HG03097 (cell line): ENCODE measurements at regions not wholly inside any gene's neighbourhood (a gene's known extent, or its start where the extent isn't known, plus 50 kb on each side); places are given as distances from the start of the nearest gene placed in this dataset.
"Not testable (repeated sequence)": the region's sequence is repeated elsewhere in the genome, so short reads cannot be mapped to it uniquely, and the experiment has no call there.

Experiments used
- ATAC-seq: cut with Tn5 transposase; IDR thresholded peaks from one replicate; pipeline ENCODE4 v1.9.1; 2021; ENCODE audit not compliant: unreplicated experiment, low FRiP score

DNA sequence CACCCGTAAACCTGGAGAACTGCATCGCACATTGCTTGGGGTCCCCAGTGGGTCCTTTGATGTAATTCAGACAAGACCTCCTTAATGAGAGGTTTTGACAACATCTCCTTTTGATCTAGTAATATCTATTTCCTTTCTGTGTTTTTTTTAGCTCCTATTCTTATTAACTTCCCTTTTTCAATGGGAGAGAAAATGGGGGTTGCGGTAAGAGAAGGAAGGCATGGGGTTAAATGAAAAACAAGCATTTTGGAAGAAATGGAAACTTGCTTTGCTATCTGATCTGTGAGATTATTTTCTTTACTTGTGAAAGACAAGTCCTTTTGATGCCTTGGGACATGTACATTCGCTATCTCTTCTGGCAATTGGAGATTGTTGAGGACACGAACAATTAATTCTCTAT is 418.6 kb upstream of the MAN1A1 start:
- no peak for ATAC-seq

DNA sequence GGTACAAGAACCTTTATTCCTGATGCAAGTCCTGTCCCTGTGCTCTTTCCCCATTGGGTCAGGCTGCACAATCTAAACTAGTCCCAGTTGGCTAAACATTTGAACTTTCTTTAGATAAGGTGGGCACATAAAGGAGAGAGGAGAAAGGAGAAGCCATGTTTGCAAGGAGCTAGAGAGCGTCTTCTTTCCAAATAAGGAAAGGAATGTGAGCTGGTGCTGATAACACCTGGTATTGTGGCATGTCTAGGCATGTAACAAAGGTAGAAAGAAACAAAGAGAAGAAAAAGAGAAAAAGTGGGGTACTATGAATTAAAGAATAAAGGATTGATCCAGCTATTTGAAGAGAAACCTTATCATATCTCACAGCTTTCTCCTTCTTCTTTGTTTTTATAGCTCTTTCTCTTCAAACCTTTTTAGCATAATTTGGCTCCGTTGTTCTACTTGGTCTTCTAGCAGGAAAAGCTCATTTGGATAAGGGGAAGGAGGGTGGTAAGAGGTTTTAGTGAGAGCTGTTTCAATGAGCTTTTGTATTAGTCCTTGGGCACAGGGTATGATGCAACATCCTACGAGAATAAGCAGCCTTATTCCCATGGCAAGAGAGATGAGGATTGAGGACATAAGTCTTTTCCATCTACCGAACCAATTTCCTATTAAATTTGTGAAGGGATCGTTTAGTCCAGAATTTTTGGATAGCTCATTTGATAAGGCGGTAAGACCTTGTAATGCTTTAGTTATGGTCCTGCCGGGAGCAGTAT is 415.5 kb upstream of the MAN1A1 start:
- ATAC-seq, result no peak

DNA sequence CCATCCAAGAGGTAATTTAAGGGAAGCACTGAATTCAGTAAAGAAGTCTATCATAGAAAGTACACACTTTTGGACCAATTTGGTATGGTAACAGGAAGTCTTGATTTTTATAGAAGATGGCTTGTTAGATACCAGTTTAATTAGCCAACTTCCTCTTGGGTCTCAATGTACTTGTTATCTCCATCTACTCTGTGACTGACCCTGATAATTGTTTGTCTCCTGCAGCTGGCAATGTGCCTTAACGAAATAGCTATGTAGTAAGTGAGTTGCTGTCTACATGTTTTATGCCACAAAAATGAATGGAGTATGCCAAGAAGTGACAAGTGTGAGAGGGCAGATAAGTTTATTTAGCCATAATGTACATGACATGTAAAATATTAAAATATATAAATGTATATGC is 410.5 kb upstream of the MAN1A1 start:
- no peak for ATAC-seq

DNA sequence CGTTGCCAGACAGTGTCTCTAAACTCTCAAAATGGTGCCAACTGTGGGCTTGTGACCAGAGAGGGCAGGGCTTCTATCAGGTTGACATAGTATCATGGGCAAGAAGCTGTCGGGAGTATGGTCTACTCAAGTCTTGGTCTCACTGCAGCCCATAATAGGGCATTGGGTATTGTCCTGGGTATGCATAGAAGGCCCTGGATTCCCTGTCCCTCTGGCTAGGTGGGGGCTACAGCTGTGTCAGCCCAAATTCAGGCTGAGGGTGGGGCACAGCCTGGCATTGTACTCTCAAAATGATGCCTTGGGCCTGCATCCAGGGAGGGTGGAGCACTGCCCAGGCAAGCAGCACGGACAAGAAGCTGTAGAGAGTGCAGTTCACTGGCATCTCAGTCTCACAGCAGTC is 408.8 kb upstream of the MAN1A1 start:
- no peak for ATAC-seq

DNA sequence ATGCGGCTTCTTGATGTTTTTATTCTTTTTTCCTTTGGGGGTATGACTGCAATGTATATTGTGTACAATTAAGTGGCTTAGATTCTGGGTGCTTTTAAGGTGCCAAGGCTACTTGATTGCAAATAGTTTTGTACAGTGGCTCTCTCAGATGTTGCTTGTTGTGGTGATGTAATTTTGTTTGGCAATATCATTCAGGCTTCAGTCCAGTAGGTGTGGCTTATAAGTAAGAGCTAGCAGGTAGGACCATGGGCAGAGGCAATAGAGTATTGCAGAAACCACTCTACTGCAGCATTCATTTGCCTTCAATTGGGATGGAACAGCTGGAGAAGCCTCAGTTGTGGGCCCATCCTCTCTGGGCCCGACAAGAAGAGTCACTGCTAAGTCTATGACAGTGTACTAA is 407.9 kb upstream of the MAN1A1 start:
- no peak for ATAC-seq

DNA sequence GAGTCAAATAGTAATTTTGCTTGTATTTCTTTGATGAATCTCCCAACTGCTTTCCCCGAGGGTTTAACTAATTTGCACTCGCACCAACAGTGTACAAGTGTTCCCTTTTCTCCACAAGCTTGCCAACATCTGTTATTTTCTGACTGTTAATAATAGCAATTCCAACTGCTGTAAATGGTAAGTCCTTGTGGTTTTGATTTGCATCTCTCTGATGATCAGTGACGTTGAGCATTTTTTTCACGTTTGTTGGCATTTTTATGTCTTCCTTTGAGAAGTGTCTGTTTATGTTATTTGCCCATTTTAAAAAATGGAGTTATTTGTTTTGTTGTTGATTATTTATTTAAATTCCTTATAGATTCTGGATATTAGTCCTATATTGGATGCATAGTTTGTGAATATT is 399.8 kb upstream of the MAN1A1 start:
- ATAC-seq, result no peak

DNA sequence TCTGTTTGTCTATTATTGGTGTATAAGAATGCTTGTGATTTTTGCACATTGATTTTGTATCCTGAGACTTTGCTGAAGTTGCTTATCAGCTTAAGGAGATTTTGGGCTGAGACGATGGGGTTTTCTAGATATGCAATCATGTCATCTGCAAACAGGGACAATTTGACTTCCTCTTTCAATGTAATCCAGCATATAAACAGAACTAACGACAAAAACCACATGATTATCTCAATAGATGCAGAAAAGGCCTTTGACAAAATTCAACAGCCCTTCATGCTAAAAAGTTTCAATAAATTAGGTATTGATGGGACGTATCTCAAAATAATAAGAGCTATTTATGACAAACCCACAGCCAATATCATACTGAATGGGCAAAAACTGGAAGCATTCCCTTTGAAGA is 399.0 kb upstream of the MAN1A1 start:
- ATAC-seq, result not testable (repeated sequence)

DNA sequence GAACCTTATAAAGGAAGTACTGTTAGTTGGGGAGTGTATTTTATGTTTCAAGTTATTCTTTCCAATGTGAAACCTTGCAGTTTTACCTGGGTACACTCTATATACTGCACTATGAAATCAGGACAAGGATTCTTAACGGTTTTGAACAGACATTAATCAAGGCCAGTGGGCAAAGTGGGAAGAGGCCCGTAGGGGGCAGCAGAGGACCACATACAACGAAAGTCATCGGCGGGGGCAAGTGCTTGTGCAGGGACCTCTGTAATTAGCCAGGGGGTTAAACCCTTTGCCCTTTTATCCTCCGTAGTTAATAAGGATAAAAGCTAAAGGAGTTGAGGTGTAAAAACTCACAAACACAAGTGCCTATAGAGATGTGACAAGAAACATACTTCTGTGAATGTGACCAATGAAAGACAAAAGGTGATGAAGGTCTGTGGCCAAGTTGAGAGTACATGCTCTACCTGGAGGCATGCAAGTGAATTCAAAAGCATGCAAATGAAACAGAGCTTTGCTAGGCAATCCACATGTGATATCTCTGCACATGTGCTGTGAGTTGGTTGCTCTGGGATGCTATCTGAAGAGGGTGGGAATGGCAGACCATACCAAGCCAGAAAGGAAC is 392.7 kb upstream of the MAN1A1 start:
- peak; percentile 89 for ATAC-seq

DNA sequence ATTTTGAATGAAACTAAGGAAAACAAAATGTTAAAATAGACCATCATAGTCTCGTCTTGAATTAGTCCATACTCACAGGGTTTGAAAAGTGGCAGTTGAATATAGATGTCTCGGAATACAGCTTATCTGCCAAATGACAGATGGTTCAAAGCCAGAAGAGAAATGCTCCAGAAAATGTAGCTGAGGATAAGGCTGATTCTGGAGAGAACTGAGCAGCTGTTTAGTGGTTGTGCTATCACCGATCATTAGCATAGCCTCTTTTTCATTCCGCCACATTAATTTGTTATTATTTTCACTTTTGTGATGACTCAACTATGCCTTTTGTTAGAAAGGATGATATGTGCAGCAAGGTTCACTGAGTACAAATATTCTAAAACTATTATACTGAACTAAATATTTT is 390.2 kb upstream of the MAN1A1 start:
- no peak for ATAC-seq

DNA sequence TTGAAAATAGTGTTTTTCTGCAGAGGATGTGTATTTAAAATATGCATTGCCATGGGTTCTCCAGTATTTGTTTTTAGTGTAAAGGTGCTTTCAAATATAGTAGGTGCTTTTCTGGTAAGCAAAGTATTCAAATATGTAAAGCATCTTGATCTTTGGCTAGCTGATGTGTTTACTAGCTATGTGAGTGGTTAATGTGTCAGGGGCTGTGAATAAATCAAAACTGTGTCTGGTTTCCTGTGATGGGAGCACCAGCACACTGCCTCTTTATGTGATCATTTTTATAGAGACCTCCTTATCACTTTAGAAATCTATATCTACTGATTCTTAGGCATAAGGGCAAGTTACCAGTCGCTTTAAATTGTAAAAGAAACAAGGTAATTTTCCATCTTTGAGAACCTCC is 388.9 kb upstream of the MAN1A1 start:
- no peak for ATAC-seq

DNA sequence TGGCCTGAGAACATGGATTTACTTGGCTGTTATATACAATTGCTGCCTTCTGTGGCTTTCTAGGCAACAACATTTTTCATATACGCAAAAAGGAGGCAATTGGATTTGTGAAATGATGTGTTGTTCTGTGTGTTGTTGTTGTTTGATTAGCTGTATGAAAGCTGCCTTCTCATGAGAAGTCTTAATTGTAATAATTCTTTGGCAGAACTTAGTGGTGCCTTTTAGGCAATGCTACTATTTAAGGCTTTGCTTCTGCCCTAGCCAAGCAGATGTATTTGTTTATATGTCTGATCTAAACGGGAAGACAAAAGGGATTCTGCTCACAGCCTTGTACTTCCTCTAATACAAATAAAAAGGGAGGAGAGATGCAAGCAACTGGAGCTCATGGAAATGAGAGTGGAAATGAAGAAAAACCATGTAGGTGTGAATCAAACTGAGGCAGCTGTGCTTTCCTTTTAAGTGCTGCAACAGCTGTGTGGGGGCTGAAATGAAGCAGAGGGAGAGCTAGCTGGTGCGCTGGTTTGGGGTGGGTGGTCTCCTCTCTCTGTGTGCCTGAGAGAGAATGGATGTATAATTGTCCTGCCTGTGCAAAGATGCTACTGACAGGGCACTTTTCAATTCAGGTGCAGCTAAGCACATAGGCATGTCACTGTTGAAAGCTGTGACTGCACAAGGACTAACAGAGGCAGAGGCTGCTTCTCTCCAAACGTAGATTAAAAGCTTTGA is 386.9 kb upstream of the MAN1A1 start:
- ATAC-seq, result no peak

DNA sequence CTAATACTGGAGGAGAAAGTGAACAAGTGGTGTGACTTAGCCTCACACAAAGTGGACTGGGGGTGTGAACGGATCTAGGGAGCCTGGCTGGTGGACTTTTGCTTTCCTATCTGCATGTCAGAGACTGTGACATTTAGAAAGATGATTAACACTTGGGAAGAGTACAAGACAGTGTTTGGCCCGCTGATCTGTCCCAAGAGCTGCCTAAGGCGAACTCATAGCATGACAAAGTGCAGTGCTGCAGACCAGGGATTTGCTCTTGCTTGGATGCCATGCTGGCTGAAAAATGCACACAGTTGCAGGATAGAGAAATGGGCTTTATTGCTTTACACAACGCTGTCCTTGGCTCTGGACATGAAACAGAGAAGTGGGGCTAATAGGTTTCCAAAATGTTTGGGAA is 386.0 kb upstream of the MAN1A1 start:
- ATAC-seq, result no peak

DNA sequence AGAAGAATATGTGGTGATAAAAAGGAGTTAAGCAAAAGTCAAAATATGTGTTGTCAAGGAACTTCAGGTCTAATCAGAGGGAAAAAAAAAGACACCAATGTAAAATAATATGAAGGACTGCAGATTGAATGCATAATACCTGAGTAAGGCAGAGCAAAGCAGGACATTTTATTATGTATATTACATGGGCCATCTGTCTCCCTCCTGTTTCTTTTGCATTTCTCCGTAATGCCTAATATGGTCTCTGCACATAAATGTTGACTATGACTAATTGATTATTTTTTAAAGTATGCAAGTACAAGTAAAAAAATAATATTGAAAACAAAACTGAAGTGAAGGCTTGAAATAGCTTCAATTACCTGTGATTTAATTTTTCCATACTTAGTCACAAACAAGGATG is 384.7 kb upstream of the MAN1A1 start:
- no peak for ATAC-seq

DNA sequence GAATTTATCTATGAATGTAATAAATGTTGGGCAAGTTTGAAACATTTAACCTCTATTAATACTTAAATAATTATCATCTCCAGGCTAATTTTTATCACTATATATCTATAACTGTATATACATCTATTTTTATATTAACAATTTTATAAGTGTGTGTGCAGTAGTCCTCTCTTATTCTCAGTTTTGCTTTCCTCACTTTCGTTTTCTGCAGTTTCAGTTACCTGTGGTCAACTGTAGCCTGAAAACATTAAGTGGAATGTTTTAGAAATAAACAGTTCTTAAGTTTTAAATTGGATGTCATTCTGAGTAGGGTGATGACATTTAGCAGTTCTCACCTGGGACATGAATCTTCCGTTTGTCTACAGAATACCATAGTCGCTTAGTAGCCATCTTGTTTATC is 379.4 kb upstream of the MAN1A1 start:
- ATAC-seq, result peak; percentile 82

DNA sequence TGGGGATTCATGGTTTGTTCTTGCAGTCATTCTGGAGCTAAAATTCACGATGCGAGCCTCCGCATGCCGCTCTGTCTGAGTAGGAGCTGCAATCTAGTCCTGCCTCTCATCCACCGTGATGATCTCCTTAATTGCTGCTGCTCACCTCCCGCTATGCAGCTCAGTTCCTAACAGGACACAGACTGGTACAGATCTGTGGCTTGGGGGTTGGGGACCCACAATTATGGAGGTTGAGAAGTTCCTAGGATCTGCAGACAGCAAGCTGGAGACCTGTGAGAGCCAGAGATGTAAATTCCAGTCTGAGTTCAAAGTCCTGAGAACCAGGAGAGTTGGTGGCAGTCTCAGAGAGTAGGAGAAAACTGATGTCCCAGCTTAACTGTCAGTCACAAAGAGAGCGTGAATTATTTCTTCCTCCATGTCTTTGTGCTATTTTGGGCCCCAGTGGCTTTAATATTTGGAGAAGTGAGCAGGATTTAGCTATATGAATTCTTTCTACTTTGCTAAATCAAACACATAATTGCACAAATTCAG is 378.7 kb upstream of the MAN1A1 start:
- no peak for ATAC-seq

DNA sequence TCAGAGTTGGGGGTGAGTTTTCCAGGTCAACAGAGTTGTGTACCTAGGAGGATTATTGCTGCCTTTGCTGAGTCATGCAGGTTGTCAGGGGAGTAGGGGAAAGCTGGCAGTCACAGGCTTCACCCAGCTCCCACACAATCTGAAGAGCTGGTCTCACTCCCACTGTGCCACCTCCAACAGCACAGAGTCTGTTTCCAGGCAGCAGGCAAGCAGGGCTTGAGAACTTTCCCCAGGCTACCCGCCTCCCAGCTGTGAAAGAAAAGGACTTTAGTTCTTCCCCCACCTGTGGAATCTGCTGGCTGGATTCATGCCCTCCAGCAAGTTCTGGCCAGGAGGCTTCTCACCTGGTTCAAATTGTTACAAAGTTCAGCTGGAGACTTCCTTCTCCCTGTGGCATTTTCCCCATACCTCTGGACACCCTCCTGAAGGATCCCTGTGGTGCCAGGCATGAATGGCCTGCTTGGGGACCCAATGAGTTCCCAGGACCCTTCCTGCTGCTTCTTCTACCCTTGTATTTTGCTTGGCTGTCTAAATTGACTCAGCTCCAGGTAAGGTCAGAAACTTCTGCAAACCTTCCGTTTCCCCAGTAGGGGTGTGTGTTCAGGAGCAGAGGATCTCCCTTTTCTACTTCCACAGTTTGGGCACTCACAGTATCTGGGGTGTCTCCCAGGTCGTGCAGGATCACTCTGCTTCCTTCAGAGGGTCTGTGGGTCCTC is 378.1 kb upstream of the MAN1A1 start:
- no peak for ATAC-seq

DNA sequence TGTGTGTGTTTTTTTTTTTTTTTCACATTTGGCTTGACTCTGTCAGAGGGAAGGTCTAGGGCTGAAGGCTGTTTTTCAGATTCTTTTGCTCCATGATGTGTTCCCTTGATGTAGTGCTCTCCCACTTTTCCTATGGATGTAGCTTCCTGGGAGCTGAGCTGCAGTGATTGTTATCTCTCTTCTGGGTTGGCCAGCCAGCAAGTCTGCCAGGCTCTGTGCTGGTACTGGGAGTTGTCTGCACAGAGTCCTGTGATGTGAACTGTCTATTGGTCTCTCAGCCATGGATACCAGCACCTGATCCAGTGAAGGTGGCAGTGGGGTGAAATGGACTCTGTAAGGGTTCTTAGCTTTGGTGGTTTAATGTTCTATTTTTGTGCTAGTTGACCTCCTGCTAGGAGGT is 377.4 kb upstream of the MAN1A1 start:
- ATAC-seq, result not testable (repeated sequence)

DNA sequence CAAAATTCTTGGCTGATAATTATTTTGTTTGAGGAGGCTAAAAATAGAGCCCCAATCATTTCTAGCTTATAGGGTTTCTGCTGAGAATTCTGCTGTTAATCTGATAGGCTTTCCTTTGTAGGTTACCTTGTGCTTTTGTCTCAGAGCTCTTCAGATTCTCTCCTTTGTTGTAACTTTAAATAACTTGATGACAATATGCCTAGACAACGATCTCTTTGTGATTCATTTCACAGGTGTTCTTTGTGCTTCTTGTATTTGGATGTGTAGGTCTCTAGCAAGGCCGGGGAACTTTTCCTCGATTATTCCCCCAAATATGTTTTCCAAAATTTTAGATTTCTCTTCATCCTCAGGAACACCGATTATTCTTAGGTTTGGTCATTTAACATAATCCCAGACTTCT is 376.5 kb upstream of the MAN1A1 start:
- ATAC-seq, result no peak

DNA sequence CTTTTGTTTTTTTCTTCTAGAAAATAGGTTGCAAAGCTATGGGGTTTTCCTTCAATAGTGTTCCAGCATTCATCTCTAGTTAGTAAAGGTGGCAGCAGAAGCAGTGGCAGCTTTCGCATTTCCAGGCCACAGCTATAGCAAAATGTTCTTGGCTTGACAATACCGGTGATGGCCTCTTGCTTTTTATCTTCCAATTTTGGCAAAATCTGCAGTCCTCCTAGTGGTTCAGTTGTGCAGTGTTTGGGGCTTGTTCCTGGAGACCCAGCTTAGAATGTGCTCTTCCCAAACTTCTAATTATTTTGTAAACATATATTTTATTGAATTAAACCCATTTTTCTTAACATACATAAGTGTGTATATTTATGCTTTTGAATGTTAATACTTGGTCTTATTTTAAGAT is 370.6 kb upstream of the MAN1A1 start:
- no peak for ATAC-seq

DNA sequence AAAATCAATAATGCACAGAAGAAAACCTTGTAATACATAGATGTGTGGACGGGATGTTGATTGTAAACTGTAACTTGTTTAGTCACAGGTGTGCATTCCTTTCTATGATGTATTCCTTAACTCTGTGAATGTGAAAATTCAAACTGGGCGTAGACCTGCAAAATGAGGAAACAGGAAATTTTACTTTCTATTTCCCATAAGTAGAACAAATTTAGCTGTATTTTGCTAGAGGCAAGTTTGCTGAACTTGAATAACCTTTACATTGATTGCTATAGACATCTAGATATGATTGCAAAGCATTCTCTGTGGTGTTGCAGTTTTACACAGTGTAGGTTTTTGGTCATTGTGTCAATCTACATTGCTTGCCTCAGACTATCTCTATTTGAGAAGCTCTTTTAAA is 368.4 kb upstream of the MAN1A1 start:
- no peak for ATAC-seq

DNA sequence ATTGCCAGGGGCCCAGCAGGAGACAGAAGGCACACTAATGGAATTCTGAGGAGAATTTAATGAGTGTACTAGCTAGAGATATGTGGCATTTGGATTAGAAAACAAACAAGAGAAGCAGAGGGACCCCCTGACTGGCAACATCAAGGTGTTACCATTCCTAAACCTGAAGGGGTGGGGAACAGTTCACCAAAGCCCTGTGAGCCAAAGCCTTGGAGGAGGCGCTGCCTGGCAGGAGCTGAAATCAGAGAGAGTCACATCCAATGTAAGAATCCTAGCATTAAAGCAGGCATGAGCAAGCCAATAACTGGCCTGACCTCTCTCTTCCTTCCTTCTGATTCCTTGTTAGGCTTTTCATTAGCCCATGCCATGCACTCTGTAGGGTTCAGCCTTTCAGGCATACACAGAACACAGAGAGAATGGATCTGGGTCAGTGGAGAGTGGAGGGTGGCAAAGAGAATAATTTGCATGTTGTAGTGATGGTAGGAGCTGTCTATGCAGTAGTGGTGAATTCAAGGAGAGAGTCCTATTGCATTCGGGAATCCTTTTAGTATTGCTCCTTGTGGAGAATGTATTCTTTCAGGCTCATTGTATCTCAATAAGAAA is 367.2 kb upstream of the MAN1A1 start:
- ATAC-seq, result no peak
